ENCODE measurements at regions not wholly inside any gene's neighbourhood (a gene's known extent, or its start where the extent isn't known, plus 50 kb on each side); places are given as distances from the start of the nearest gene placed in this dataset.
"Not testable (repeated sequence)": the region's sequence is repeated elsewhere in the genome, so short reads cannot be mapped to it uniquely, and the experiment has no call there.

DNA sequence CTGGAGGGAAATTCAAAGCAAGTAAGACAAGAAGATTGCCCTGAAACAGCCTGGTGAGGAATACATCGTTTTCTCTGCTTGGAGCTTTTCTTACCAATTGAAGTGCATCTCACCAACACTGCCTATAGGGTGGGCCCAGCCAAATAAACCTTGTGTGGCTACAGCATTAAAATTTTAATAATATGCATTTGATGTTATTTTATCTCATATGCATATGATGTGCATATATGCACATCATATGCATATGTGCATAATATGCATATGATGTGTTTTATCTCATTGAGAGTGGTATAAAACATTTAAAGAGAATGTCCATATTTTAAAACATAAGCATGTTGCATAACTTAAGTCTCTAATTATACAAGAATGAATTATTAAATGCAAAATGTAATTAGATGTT is 328.6 kb upstream of the ARID1B start:
- no peak for DNase-seq

DNA sequence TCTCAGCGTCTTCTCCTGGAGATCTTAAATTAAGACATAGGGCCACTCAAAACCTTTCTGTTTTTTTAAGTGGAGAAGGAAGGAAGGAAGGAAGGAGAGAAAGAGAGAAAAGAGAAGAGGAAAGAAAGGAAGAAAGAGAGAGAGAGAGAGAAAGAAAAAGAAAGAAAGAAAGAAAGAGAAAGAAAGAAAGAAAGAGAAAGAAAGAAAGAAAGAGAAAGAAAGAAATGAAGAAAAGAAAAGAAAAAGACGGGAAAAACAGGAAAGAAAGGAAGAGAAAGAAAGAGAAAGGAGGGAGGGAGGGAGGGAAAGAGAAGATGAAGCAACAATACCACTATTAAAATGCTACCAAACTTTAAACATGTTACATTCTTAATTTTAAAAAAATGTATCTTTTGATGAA is 336.5 kb upstream of the ARID1B start:
- DNase-seq = no peak

DNA sequence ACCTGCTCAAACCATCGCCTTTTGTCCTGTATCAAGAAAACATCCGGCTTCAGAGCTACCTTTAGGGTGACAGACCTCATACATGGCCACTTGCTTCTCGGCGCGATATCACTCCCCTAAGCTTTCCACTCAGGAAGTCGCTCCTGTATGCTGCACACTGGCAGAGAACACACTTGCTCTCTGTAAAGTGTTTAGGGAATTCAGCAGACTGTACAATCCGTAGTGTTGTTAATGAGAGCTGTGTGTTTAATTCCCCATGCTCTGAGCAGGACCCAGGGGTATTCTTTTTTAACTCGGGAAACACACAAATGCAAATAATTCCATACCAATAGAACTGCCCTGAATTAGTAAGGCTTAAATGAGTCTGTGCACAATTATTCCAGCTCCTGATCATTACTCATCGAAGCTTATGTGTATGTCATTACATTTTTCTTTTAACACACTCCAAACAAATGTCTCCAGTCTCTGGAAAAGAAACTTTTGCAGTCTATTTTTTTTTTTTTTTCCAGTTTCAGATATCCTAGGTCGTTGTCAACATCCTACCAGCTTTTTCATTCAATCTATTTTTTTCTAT is 338.7 kb upstream of the ARID1B start:
- no peak for DNase-seq

DNA sequence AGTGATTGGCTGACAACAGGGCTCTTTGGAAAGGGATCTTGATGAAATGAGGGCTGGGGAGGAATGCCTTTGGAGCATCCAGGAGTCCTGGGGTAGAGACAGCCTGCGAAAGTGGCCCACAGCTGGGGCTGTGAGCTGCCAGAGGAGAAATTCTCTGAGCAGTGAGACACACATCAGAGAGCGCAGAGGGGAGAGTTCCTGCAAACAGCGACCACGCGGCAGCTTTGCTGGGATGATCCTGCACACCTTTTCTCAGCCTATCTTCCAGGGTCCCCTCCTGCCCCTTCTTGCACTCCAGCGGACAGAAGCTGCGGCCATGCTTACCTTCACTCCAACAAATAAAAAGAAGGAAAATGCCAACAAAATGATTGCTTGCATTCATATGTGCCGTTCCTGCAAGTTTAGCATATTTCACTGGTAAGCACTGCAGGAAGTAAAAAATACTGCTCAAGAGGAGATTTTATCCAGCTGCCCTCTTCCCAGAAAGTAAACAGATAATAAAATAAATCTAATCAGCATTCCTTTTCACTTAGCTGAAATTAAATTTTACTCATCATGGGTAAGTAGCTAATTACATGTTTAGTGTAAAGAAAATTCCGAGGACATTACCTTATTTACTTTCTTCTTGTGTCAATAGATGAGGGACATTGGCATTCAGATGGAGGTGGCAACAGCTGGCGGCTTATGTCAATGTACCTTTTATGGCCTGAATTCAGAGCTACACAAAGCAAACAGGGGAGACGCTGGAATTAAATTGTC is 339.9 kb upstream of the ARID1B start:
- no peak for DNase-seq

DNA sequence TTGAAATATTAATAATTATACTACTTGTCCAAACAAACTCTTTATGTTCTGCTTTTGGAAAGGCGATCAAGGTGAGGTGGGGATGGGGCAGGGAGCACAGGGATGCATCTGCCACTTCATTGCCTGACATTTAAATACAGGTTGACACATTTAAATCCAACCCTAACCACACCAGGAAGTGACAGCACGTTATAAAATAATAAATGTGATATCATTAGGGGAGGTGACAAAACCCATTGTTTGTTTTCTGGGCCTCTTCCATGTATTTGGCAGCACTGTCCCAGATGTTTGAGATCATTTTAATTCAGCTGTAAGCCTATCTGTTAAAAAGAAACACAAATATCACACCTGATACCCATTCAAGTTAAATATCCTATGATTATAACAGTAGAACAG is 342.4 kb upstream of the ARID1B start:
- DNase-seq = no peak

DNA sequence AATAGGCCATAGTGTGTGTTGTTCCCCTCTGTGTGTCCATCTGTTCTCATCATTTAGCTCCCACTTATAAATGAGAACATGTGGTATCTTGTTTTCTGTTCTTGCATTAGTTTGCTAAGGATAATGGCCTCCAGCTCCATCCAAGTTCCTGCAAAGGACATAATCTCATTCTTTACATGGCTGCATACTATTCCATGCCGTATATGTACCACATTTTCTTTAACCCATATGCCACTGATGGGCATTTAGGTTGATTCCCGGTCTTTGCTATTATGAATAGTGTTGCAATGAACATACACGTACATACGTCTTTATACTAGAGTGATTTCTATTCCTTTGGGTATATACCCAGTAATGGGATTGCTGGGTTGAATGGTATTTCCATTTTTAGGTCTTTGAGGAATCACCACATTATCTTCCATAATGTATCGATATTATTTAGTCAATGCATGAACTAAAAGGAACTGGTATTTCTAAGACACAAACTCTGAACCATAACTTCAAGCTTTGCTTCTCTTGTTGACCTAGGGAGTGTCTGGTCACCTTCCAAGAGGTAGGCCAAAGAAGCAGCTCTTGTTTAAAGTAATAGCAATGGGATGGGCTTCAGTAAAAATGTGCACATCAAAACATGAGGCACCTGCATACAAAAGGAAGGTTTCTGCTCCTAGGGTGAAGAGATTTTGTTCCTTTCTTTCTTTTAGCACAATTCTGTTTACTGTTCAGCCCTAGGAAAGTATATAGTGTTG is 343.0 kb upstream of the ARID1B start:
- no peak for DNase-seq

DNA sequence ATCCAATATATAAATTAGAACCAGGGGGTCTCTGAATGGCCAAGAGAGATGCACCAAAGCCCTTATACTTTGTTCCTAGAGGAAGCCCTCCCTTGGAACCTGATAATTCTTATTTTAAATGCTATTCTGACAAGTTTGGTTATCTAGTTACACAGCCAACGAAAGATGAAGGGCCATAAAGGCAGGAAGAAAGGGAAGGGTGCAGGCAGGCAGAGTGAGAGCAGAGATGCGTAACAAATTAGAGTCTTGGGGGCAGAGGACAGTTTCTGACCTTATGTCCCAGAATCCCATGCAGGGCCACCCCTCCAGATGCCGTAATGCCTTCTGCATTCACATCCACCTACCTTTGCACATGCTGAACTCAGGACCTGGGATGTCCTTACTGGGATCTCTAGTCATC is 344.6 kb upstream of the ARID1B start:
- no peak for DNase-seq

DNA sequence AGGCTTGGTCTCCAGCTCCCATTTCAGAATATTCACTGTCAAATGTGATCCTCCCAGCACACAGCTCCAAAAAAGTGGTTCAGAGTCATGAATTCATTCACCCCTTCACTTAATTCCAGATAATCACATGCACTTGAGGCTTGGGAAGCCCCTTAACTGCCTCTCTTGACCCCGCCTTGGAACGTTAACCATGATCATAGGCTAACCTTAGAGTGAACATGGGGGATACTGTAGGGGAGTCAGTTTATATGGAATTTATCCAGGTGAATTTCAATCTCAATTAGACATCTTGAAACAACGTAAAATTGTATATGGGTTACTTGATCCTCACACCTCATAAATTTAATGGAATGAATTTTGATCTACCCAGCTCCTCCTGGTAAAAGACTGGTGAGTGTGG is 346.8 kb upstream of the ARID1B start:
- no peak for DNase-seq

DNA sequence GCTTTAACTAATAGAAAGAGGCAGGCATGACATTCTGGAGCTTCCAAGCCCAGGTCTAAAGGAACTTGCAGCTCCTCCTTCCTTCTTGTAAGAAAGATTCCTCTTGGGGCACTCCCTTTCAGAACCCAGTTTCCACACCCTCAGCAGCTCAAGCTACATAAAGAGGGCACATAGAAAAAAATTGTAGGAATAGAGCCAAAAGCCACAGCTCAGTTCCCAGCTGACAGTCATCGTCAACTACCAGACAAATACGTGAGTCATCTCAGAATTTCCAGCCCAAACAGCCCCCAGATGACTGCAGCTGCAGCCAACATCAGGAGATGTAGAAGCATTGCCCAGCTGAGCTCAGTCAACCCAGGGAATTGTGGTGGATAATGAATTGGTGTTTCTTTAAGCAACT is 349.8 kb upstream of the ARID1B start:
- DNase-seq = no peak

DNA sequence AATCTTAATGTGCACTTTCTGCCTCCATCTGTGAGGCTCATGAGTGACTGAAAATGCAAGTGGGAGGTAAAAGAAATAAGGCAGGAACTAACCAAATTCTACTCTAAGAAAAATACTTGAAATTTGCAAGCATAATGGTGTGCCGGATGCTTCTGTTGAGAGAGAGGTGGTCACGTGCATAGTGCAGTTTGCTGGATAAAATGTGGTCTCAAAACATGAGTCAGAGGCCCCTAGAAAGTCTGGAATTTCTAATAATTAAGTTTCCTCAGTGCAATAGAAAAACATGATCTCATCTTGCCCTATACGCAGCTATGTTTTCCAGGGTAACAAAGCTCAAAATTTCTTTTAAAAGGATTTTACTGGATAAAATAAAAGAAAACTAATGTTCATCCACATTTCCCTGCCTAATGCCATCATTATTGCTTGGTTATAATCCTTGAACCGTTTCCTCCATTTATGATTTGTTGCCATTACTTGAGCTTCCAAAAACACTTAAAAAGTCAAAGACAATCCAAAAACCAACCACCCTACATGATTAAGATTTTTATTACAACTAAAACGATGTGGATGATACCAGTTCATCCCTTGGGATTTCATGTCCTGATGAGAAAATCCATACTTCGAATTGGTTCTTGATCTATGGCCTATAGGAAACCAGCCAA is 351.7 kb upstream of the ARID1B start:
- no peak for DNase-seq

DNA sequence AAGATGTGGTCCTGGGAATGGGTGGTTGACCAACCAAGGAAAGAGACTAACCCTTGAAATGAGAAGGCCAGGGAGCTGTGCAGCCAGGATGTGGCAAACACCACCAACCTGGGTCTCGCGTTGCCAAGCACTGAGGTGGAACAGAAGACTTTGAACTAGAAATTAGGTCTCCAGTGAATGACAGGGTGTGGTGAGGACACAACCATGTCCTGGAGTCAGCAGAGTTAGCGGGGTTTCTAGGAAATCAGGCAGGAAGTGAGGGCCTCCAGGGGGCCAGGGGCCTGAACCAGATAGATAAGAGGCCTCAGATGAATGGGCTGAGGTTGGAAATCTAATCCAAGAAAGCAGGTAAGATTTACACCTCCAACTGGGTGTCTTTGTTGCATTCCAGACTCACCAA is 353.3 kb upstream of the ARID1B start:
- no peak for DNase-seq

DNA sequence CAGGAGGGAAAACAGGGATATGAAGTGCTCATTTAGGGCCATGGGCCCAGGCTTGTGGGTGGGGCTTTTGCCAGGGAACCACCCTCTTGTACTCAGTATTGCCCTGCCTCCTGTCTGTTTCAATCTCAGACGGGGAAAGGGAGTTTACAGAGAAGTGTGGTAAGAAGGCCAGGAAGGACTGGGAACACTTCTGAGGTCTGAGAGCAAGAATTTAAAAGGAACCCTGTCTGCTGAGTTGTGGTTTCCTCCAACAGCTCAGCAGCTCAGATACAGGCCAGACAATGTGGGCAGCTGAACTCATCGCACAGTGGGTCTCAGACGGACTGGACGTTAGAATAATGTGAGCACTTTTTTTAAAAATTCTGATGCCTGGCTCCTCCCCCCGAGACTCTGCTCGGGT is 354.1 kb upstream of the ARID1B start:
- DNase-seq = no peak

DNA sequence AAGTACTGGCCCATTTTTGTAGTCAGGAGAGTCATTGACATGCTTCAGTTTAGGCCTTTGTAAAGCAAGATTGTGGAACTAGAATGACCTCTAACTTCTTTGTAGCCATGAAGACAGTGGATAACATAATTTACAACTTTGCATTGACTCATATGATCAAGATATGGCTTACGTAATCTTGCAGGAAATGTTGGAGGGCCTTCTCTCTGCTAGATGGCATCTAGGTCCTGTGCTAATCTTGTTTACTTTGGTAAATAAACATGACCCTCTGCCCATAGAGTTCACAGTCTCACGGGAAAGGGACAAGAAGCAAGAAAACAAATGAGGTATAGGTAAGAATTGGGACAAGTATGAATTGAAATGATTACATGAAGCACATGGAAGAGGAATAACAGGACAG is 355.2 kb upstream of the ARID1B start:
- DNase-seq = no peak

DNA sequence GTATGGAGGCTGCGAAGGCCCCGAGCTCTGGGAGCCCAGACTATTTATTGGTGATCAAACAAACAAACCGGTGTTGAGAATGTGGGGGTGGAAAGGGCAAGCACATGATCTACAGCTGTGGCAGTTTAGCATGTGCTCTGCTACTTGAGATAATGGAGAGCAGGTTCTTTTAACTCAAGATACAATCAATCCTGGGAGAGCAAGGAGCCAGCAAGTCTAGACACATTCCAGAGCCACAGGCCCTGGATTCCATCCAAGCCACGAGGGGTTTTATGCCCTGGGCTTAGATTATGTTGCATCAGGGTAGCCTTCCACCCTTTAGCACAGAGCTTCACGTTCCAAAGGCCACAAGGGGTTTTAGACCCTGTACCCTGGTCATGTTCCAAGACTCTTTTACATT is 355.9 kb upstream of the ARID1B start:
- not testable (repeated sequence) for DNase-seq

DNA sequence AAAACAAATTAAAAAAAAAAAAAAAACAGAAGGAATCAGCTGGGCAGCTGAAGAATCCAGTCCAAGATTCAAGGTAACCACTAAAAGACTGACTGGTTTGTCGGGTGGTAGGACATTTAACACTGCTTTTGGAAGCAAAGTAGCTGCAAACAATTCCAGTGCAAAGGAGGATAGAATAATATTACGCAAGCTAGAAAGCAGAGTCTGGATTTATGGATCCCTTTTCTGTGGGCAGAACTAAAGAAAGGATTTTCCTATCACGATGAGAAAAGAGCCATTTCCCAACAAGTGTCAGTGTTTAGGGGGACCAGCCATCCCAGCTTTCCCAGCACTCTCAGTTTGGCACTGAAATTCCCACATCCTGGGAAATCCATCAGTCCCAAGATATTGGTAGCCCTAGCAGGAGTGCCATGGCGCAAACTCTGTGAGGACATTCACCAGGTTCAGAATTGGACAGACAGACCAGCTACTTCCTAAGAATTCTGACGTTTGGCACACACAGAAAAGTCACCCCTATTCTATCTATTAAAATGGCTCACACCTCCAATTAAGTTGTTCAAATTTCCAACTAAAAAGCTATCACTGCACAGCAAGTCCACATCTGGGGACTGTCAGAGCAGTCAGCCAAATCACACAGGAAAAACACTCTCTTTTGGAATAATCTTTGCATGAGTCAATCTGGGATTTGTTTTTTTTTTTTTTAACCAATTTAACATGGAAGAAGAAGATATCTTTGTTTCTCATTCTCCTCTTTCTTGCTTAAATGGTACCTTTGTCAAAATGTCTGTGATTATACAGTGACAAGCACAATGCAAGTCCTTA is 356.8 kb upstream of the ARID1B start:
- no peak for DNase-seq

DNA sequence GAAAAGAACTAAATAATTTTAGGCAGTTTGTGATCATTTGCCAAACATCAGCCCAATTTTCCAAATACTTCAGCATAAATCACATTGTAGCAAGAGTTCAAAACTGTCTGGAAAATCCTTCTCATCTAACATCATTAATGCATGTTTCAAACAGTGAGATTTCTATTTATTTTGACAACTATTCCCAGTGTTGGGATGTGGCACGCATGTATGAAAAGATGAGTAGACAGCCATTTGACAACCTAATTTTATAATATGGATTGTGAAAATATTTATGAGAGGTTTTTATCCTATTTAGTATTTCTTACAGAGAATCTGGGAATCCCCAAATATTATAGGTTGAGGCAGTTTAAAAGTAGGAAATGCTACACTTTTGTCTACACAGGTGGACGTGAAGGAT is 357.6 kb upstream of the ARID1B start:
- DNase-seq = no peak

DNA sequence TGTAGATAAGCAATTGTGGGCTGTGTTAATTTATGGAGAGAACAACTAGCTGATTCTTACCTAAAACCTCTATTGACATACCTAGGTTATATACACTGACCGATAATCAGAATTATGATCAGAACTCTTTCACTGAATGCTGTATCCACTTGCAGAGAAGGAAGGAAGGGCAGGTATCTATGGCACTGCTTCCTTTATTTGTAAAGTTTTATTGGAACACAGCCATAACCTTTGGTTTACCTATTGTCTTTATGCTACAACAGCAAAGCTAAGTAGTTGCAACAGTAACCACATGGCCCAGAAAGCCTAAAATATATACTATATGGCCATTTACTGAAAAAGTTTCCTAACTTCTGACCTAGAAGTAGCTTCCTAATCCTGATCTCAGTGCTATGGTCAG is 358.9 kb upstream of the ARID1B start:
- no peak for DNase-seq

DNA sequence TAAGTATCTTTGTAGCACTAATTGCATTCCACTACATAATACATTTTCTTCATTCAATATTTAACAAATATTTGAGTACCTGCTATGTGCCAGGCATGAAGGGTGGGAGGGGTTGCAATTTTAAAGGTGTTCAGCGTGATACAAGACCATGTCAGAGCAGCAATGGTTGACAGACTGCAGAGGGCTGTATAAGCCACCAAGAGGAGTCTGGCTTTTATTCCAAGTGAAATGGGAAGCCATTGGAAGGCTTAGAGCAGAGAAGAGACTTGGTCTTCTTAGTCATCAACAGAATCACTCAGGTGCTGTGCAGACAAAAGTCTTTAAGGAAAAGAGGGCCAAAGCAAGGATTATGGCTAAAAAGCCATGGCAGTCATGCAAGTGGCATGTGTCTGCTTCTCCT is 360.8 kb upstream of the ARID1B start:
- DNase-seq = no peak

DNA sequence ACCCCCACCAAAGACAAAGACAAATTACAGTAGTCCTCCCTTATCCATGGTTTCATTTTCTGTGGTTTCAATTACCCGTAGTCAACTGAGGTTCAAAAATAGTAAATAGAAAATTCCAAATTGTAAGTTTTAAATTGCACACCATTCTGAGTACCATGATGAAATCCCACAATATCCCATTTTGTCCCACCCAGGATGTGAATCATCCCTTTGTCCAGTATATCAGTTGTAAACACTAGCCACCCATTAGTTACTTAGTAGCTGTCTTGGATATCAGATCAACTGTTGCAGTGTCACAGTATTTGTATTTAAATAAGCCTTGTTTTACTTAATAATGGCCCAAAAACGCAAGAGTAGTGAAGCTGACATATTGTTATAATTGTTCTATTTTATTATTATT is 364.0 kb upstream of the ARID1B start:
- no peak for DNase-seq

DNA sequence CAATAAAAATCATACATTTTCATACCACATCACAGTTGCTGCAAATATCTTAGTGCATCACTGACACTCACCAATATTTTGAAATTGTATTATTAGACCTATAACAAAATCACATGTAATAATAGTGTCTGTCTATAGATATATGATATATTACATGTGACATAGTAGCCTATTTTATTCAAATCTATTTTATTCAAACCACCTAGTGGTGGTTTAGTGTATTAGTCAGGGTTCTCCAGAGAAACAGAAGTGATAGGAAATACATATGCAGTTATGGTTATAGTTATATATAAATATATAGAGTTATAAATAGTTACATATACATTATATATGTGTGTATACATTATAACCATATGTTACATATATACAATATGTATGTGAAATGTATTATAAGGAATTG is 366.5 kb upstream of the ARID1B start:
- no peak for DNase-seq

DNA sequence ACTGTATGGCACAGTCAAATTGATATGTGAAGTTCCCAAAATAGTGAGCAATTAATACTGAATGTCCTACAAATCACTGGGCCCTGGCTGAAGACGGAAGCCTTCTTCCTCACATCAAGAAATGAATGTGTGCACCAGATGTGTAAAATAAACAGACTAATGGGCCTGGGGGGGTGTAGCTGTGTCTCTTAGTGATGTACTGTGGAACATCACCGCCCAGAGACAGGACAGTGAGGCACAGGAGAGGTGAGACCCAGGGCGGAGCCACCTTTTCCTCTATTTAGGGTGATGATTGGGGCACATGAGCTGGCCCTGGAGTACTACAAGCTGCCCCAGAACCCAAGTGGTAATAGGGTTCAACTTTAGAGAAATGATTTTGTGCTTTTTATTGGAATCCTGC is 368.5 kb upstream of the ARID1B start:
- DNase-seq = no peak

DNA sequence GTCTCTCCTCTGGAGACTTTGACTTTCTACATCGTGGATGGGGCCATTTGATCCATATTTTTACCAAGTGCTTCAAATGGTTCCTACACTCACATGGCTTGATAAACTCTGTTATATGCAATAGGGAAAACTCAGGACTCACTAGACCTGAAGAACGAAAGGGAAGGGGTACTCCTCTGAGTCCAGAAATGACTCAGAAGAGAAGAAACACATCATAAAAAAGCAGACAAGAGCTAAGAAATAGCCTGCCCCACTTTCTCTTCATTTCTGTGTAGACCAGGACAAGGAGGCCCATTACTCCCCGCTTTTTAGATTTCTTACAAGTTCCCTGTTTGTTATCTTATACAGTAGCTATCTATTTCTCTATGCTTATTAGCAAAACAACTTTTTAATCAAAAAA is 369.8 kb upstream of the ARID1B start:
- DNase-seq = no peak

DNA sequence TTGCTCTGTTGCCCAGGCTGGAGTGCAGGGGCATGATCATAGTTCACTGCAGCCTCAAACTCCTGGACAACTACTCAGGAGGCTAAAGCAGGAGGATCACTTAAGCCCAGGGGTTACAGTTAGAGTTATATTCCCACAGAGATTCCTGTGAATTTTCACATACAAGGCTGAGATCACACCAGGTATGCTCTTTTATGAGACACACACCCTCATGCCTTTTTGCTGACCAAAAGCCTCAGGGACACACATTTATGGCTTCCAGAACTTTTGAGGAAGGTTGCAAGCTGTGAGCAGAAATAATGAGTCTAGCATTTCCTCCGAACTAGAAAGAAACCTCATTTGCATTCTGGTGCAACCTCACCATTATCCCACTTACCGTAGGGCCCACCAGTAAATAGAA is 370.5 kb upstream of the ARID1B start:
- no peak for DNase-seq

Data from occipital lobe (tissue), 1 donor.